Aorta (tissue), 5 donors: ENCODE measurements at regions not wholly inside any gene's neighbourhood (a gene's known extent, or its start where the extent isn't known, plus 50 kb on each side); places are given as distances from the start of the nearest gene placed in this dataset.

Experiments used
- ATAC-seq: fragments of 200-7000 bp; cut with Tn5 transposase; one replicate; pipeline ENCODE4 v1.9.1; 2022; ENCODE audit warnings: moderate library complexity; ENCODE audit not compliant: low FRiP score
- DNase-seq, 2 donors: peaks; one replicate each; pipeline ENCODE4 v3.0.0-alpha.2; 2020
- H3K27ac ChIP-seq, 2 donors: one replicate each; pipeline ENCODE4 v1.5.1; 2013; ENCODE audit warnings: low read length in 2 of 2, mild to moderate bottlenecking in 2 of 2, moderate library complexity in 2 of 2, control low read depth in 1 of 2, inconsistent platforms in 1 of 2, low read depth in 1 of 2
- H3K27me3 ChIP-seq, 2 donors: one replicate each; pipeline ENCODE4 v1.6.1; 2013; ENCODE audit warnings: control low read depth in 1 of 2, low read length in 1 of 2, mild to moderate bottlenecking in 1 of 2, moderate library complexity in 1 of 2; ENCODE audit not compliant: insufficient read depth in 2 of 2, control insufficient read depth in 1 of 2
- H3K36me3 ChIP-seq, 2 donors: one replicate each; pipeline ENCODE4 v1.6.1; 2013; ENCODE audit warnings: control low read depth in 1 of 2, low read length in 1 of 2, mild to moderate bottlenecking in 1 of 2; ENCODE audit not compliant: insufficient read depth in 2 of 2, control insufficient read depth in 1 of 2
- H3K4me1 ChIP-seq, 2 donors: one replicate each; pipeline ENCODE4 v1.6.1; 2013; ENCODE audit warnings: low read length in 2 of 2, control low read depth in 1 of 2, mild to moderate bottlenecking in 1 of 2, moderate library complexity in 1 of 2; ENCODE audit not compliant: insufficient read depth in 2 of 2, control insufficient read depth in 1 of 2
- H3K4me3 ChIP-seq, 2 donors: one replicate each; pipeline ENCODE4 v1.5.1; 2013; ENCODE audit warnings: low read length in 2 of 2, control low read depth in 1 of 2, mild to moderate bottlenecking in 1 of 2
- H3K9me3 ChIP-seq: one replicate; pipeline ENCODE4 v1.6.1; 2013; ENCODE audit warnings: mild to moderate bottlenecking, low read length; ENCODE audit not compliant: control insufficient read depth
- WGBS, 2 donors: extraction: QIAGEN DNeasy Blood & Tissue Kit; methylation state at CpG; one replicate each; pipeline ENCODE4 v1.1.7; 2013; 5-methylcytosine and 5-hydroxymethylcytosine counted together
- intact Hi-C, 2 donors: fragments of 100-400 bp; cut with DNase I; formaldehyde crosslinking; loops; one replicate each; pipeline versions ENCODE4 v1.14.2 to v1.15.0; 2022
- donor health status: healthy with polysubstance abuse.
- donor health status: Bipolar disorder and iron deficiency.
- donor health status: DM: no; HTN: no; CAD: no.
- donor health status: DM: no; HTN: no; CAD: no.
- donor health status: DM: yes; HTN: yes; CAD: no.

- no peak for DNase-seq
- Histone ChIP-seq H3K4me1 (no peaks in the 10 kb centered on the region), H3K27ac (no peak overlapping the region), H3K27me3 (no peaks in the 10 kb centered on the region), H3K9me3 (no peaks in the 10 kb centered on the region), H3K36me3 (no peaks in the 10 kb centered on the region), H3K4me3 (no peak overlapping the region)
- intact Hi-C loops, result no loop called here
- 84 to 91% methylated on average over 12 of the region's 12 CpGs for WGBS, 2 donors
- no peak for ATAC-seq
Measured at GRCh38 chr22:48532986-48533385, 1294.7 kb downstream of the BRD1 start.

GRCh38 chr22:48531761-48532435 lies 1295.8 kb downstream of the BRD1 start:
- no peak for DNase-seq
- no peak overlapping the region for H3K4me3 ChIP-seq
- no peaks in the 10 kb centered on the region for H3K4me1 ChIP-seq
- WGBS, 2 donors, result 67 to 68% methylated on average over 20 of the region's 20 CpGs
- no peaks in the 10 kb centered on the region for H3K36me3 ChIP-seq
- ATAC-seq, result no peak
- H3K9me3 ChIP-seq, result no peaks in the 10 kb centered on the region
- intact Hi-C loops, result no loop called here
- no peak overlapping the region for H3K27ac ChIP-seq
- no peaks in the 10 kb centered on the region for H3K27me3 ChIP-seq

- intact Hi-C loops, result no loop called here
- Histone ChIP-seq H3K4me3 (no peak overlapping the region), H3K27me3 (no peaks in the 10 kb centered on the region), H3K36me3 (no peaks in the 10 kb centered on the region), H3K9me3 (no peaks in the 10 kb centered on the region), H3K4me1 (no peaks in the 10 kb centered on the region), H3K27ac (no peak overlapping the region)
- ATAC-seq, result no peak
- no peak for DNase-seq
- 65 to 78% methylated on average over 11 of the region's 11 CpGs for WGBS, 2 donors
Measured at GRCh38 chr22:48531108-48531507, 1296.6 kb downstream of the BRD1 start.

- H3K4me1 ChIP-seq, result no peaks in the 10 kb centered on the region
- no peaks in the 10 kb centered on the region for H3K27me3 ChIP-seq
- DNase-seq (no peak), ATAC-seq (no peak)
- H3K4me3 ChIP-seq, result no peak overlapping the region
- H3K36me3 ChIP-seq, result no peaks in the 10 kb centered on the region
- intact Hi-C loops, result no loop called here
- no peaks in the 10 kb centered on the region for H3K9me3 ChIP-seq
- 71 to 77% methylated on average over 10 of the region's 10 CpGs for WGBS, 2 donors
- H3K27ac ChIP-seq, result no peak overlapping the region
Measured at GRCh38 chr22:48530666-48531065, 1297.0 kb downstream of the BRD1 start.

GRCh38 chr22:48528221-48528915 lies 1299.3 kb downstream of the BRD1 start:
- WGBS, 2 donors, result 84 to 91% methylated on average over 13 of the region's 13 CpGs
- intact Hi-C loops, result no loop called here
- Histone ChIP-seq H3K27me3 (no peaks in the 10 kb centered on the region), H3K4me1 (no peaks in the 10 kb centered on the region), H3K36me3 (no peaks in the 10 kb centered on the region), H3K9me3 (no peaks in the 10 kb centered on the region), H3K27ac (no peak overlapping the region), H3K4me3 (no peak overlapping the region)
- ATAC-seq (no peak), DNase-seq (no peak)

- no peaks in the 10 kb centered on the region for H3K36me3 ChIP-seq
- H3K9me3 ChIP-seq, result no peaks in the 10 kb centered on the region
- DNase-seq (no peak), ATAC-seq (no peak)
- H3K4me1 ChIP-seq, result no peaks in the 10 kb centered on the region
- WGBS, 2 donors, result 92 to 94% methylated on average over 14 of the region's 14 CpGs
- H3K4me3 ChIP-seq, result no peak overlapping the region
- H3K27me3 ChIP-seq, result no peaks in the 10 kb centered on the region
- intact Hi-C loops, result no loop called here
- H3K27ac ChIP-seq, result no peak overlapping the region
Measured at GRCh38 chr22:48523761-48524160, 1303.9 kb downstream of the BRD1 start.

- no peak for DNase-seq
- Histone ChIP-seq H3K27me3 (no peaks in the 10 kb centered on the region), H3K4me3 (no peak overlapping the region), H3K27ac (no peak overlapping the region), H3K36me3 (no peaks in the 10 kb centered on the region), H3K9me3 (no peaks in the 10 kb centered on the region), H3K4me1 (no peaks in the 10 kb centered on the region)
- WGBS, 2 donors, result 91% methylated on average over 17 to 19 of the region's 19 CpGs
- ATAC-seq, result no peak
- intact Hi-C loops, result no loop called here
Measured at GRCh38 chr22:48523091-48523490, 1304.6 kb downstream of the BRD1 start.

GRCh38 chr22:48522271-48522670 lies 1305.4 kb downstream of the BRD1 start:
- H3K27ac ChIP-seq, result no peak overlapping the region
- DNase-seq, result no peak
- ATAC-seq, result no peak
- no peaks in the 10 kb centered on the region for H3K4me1 ChIP-seq
- no peaks in the 10 kb centered on the region for H3K36me3 ChIP-seq
- no peaks in the 10 kb centered on the region for H3K9me3 ChIP-seq
- intact Hi-C loops, result no loop called here
- H3K4me3 ChIP-seq, result no peak overlapping the region
- H3K27me3 ChIP-seq, result no peaks in the 10 kb centered on the region
- 90 to 95% methylated on average over 14 of the region's 14 CpGs for WGBS, 2 donors

GRCh38 chr22:48520884-48521588 lies 1306.6 kb downstream of the BRD1 start:
- intact Hi-C loops, result no loop called here
- H3K36me3 ChIP-seq, result no peaks in the 10 kb centered on the region
- H3K27me3 ChIP-seq, result no peaks in the 10 kb centered on the region
- H3K4me3 ChIP-seq, result no peak overlapping the region
- no peak overlapping the region for H3K27ac ChIP-seq
- H3K4me1 ChIP-seq, result no peaks in the 10 kb centered on the region
- ATAC-seq (no peak), DNase-seq (no peak)
- H3K9me3 ChIP-seq, result no peaks in the 10 kb centered on the region
- WGBS, 2 donors, result 43 to 53% methylated on average over 13 of the region's 13 CpGs
